Thymus (tissue), 11 donors: ENCODE measurements at regions not wholly inside any gene's neighbourhood (a gene's known extent, or its start where the extent isn't known, plus 50 kb on each side); places are given as distances from the start of the nearest gene placed in this dataset.
"Not testable (repeated sequence)": the region's sequence is repeated elsewhere in the genome, so short reads cannot be mapped to it uniquely, and the experiment has no call there.

ENCODE experiments used
- DNase-seq, 9 donors: peaks; one replicate each; pipeline ENCODE4 v3.0.0-alpha.2; 2013; ENCODE audit warnings: low spot score in 9 of 9, low read depth in 6 of 9, missing footprints in 1 of 9
- H3K27ac ChIP-seq, 2 donors: one replicate each; pipeline ENCODE4 v1.5.1; 2013; ENCODE audit warnings: control low read depth in 1 of 2, low read depth in 1 of 2, low read length in 1 of 2, mild to moderate bottlenecking in 1 of 2, moderate library complexity in 1 of 2
- H3K27me3 ChIP-seq, 2 donors: one replicate each; pipeline ENCODE4 v1.5.1; 2013; ENCODE audit warnings: low read length in 1 of 2; ENCODE audit not compliant: control insufficient read depth in 2 of 2, insufficient read depth in 1 of 2
- H3K36me3 ChIP-seq, 2 donors: one replicate each; pipeline ENCODE4 v1.5.1; 2013; ENCODE audit warnings: low read length in 1 of 2, mild to moderate bottlenecking in 1 of 2, moderate library complexity in 1 of 2; ENCODE audit not compliant: control insufficient read depth in 2 of 2, insufficient read depth in 2 of 2
- H3K4me1 ChIP-seq, 2 donors: one replicate each; pipeline ENCODE4 v1.5.1; 2013; ENCODE audit warnings: low read length in 2 of 2; ENCODE audit not compliant: control insufficient read depth in 2 of 2, insufficient read depth in 2 of 2
- H3K4me3 ChIP-seq, 2 donors: one replicate each; pipeline ENCODE4 v1.5.1; 2013; ENCODE audit warnings: low read length in 2 of 2, control low read depth in 1 of 2, mild to moderate bottlenecking in 1 of 2
- H3K9me3 ChIP-seq, 2 donors: one replicate each; pipeline ENCODE4 v1.5.1; 2013; ENCODE audit warnings: low read length in 1 of 2, mild to moderate bottlenecking in 1 of 2; ENCODE audit not compliant: control insufficient read depth in 2 of 2, insufficient read depth in 1 of 2
- WGBS: extraction: QIAGEN DNeasy Blood & Tissue Kit; methylation state at CpG from one replicate; pipeline ENCODE4 v1.1.7; 2013; 5-methylcytosine and 5-hydroxymethylcytosine counted together
- donor health status: healthy.

GRCh38 chr10:117461766-117462423, 80.7 kb upstream of the EMX2 start:
- peaks cover 0 to 12% of the 10 kb centered on the region in 2 donors for H3K27me3 ChIP-seq
- no peak for DNase-seq

GRCh38 chr10:117460846-117461765, 81.4 kb upstream of the EMX2 start:
- DNase-seq = no peak
- 93% methylated on average over 7 of the region's 7 CpGs for WGBS
- no peaks in the 10 kb centered on the region for H3K36me3 ChIP-seq
- H3K27ac ChIP-seq = no peak overlapping the region
- H3K9me3 ChIP-seq = peaks cover 0 to 1% of the 10 kb centered on the region in 2 donors
- H3K4me3 ChIP-seq = no peak overlapping the region
- H3K27me3 ChIP-seq = peaks cover 0 to 15% of the 10 kb centered on the region in 2 donors
- no peaks in the 10 kb centered on the region for H3K4me1 ChIP-seq

More at GRCh38 chr10:117461766-117462423, 80.7 kb upstream of the EMX2 start:
- Histone ChIP-seq H3K4me3 (no peak overlapping the region), H3K4me1 (no peaks in the 10 kb centered on the region), H3K36me3 (no peaks in the 10 kb centered on the region), H3K9me3 (peaks cover 0 to 1% of the 10 kb centered on the region in 2 donors), H3K27ac (no peak overlapping the region)
- WGBS = 77% methylated on average over 7 of the region's 7 CpGs

GRCh38 chr10:117458571-117458970, 83.3 kb upstream of the PDZD8 start:
- Histone ChIP-seq H3K4me1 (no peaks in the 10 kb centered on the region), H3K9me3 (peaks cover 0 to 1% of the 10 kb centered on the region in 2 donors), H3K36me3 (no peaks in the 10 kb centered on the region), H3K27me3 (peaks cover 0 to 15% of the 10 kb centered on the region in 2 donors), H3K4me3 (no peak overlapping the region), H3K27ac (no peak overlapping the region)
- no peak for DNase-seq
- 82% methylated on average over 4 of the region's 4 CpGs for WGBS

- H3K27ac ChIP-seq = no peak overlapping the region
- peaks cover 0 to under 1% of the 10 kb centered on the region in 2 donors for H3K9me3 ChIP-seq
- peaks cover 0 to 15% of the 10 kb centered on the region in 2 donors for H3K27me3 ChIP-seq
- H3K4me1 ChIP-seq = no peaks in the 10 kb centered on the region
- DNase-seq = no peak
- H3K4me3 ChIP-seq = no peak overlapping the region
- no peaks in the 10 kb centered on the region for H3K36me3 ChIP-seq
- 76% methylated on average over 8 of the region's 8 CpGs for WGBS
Observed at GRCh38 chr10:117457932-117458331, 82.7 kb upstream of the PDZD8 start.

- Histone ChIP-seq H3K4me3 (no peak overlapping the region), H3K36me3 (no peaks in the 10 kb centered on the region), H3K4me1 (no peaks in the 10 kb centered on the region), H3K27me3 (peaks cover 0 to 15% of the 10 kb centered on the region in 2 donors), H3K9me3 (peaks cover 0 to 3% of the 10 kb centered on the region in 2 donors), H3K27ac (no peak overlapping the region)
- WGBS = 30% methylated on average over 11 of the region's 11 CpGs
- no peak for DNase-seq
Observed at GRCh38 chr10:117457071-117457810, 82.0 kb upstream of the PDZD8 start.

- Histone ChIP-seq H3K27me3 (peaks cover 0 to 15% of the 10 kb centered on the region in 2 donors), H3K4me1 (no peaks in the 10 kb centered on the region), H3K4me3 (no peak overlapping the region), H3K36me3 (no peaks in the 10 kb centered on the region), H3K9me3 (peaks cover 0 to 3% of the 10 kb centered on the region in 2 donors), H3K27ac (no peak overlapping the region)
- 86% methylated on average over 5 of the region's 5 CpGs for WGBS
- no peak for DNase-seq
Observed at GRCh38 chr10:117455346-117455745, 80.1 kb upstream of the PDZD8 start.

GRCh38 chr10:117454502-117454901, 79.3 kb upstream of the PDZD8 start:
- no peaks in the 10 kb centered on the region for H3K36me3 ChIP-seq
- WGBS = 71% methylated on average over 1 of the region's 1 CpG
- no peak overlapping the region for H3K27ac ChIP-seq

GRCh38 chr10:117453484-117453883, 78.2 kb upstream of the PDZD8 start:
- H3K4me1 ChIP-seq, DNase-seq, H3K9me3 ChIP-seq, H3K27ac ChIP-seq, H3K4me3 ChIP-seq, H3K36me3 ChIP-seq: not testable (repeated sequence)
- peaks cover 0 to 15% of the 10 kb centered on the region in 2 donors for H3K27me3 ChIP-seq
- WGBS = 91% methylated on average over 5 of the region's 5 CpGs

More at GRCh38 chr10:117454502-117454901, 79.3 kb upstream of the PDZD8 start:
- H3K27me3 ChIP-seq = peaks cover 0 to 15% of the 10 kb centered on the region in 2 donors
- H3K4me3 ChIP-seq = no peak overlapping the region
- H3K9me3 ChIP-seq = peaks cover 0 to 3% of the 10 kb centered on the region in 2 donors
- no peaks in the 10 kb centered on the region for H3K4me1 ChIP-seq
- no peak for DNase-seq
